T-helper 2 cell treated with Interferon-gamma antibody and Interleukin-4, amounts not matched to agents 100 ng/mL and 5 ng/mL, for 36 hours (primary cell): ENCODE measurements at regions not wholly inside any gene's neighbourhood (a gene's known extent, or its start where the extent isn't known, plus 50 kb on each side); places are given as distances from the start of the nearest gene placed in this dataset.

Experiments used
- intact Hi-C: fragments of 100-400 bp; cut with micrococcal nuclease; formaldehyde crosslinking; loops from one replicate; pipeline ENCODE4 v1.15.1; 2023

DNA sequence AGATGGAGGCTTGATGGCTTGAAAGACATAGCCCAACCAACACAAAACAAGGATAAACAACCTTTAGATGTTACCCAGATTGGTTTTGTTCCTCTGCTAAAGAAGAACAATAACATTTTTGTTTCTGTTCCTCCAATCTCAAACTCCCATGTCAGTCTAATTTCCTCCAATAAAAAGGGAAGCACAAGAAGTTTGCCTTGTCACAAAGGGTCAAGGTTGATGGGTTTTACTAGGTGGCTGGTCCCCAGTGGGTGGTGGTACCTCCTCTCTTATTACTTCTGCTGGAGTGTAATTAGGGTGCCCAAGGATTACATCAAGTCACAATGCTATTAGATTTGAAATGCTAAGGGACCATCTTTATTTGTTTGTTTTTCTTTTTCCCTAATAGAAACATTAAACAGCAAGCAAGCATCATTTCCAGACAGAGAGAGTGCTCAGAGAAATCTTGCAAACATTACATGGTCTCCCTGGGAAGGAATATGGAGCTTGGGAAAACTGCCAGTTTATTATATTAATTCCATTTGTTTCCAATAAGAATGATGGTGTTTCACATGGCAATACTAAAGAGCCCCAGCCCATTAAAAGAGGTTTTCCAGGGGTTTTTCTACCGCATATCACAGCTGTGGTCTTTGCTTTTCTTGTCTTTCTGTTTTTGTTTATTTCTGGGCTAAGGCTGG lies 78.3 kb upstream of the AOAH start:
- intact Hi-C loops, result no loop called here

DNA sequence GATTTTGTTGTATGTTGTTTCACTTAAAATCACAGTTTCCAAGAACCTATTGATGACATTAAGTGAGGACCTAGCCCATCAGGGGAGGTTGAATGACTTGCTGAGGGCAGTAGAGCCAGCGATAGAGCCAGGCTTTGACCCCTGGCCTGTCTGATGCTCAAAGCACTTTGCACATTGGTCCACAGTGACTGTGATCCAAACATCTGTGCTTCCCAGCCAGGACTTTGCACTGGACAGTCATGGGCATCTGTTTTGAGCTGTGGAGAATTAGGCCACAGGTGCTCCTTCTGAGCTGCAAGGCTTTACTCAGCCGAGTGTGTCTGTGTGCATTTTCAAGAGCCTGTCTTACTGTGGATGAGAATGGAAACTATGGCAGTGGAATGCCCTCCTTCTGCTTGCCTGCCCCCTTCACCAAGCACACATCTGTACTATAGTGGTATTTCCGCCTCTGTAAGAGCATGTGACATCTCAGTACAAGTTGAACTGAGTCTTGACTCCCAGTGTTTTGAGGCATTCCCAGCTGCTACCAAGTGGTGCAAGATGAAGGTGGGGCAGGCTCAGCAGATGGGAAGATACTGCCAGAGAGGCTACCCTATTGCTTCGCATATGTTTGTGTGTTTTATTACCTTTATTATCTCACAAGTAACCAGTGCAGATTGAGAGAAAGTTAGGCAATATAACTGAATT lies 72.7 kb upstream of the AOAH start:
- intact Hi-C loops, result loop anchor here (10.0 kb wide), 1 partner anchor 388 kb away; no protein-coding TSS in a partner anchor

DNA sequence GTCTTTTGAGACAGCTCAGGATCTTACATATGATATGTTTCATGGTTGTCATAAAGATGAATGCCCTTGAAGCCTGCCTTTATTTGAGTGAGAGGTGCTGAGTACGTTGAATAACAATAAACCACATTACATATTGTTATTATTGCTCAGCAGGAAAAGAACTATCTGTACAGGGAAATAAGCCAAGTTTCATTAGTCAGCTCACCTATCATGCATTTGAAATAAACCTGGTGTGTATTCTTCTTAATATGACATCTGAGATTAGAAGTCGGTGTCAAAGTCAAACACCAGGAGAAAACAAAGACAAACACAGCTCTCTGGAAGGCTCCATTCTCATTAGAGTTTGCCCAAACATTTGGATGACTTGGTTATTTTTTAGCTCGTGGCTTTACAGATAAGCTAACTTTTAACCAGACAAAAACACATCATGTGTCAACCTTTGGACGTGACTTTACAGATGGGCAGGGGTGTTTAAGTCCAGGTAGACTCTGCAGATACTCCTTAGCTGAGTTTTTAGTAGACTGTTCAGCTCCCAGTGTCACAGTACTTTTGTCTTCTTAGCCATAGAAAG lies 71.2 kb upstream of the AOAH start:
- intact Hi-C loops, result loop anchor here (10.0 kb wide), 1 partner anchor 389 kb away; no protein-coding TSS in a partner anchor

DNA sequence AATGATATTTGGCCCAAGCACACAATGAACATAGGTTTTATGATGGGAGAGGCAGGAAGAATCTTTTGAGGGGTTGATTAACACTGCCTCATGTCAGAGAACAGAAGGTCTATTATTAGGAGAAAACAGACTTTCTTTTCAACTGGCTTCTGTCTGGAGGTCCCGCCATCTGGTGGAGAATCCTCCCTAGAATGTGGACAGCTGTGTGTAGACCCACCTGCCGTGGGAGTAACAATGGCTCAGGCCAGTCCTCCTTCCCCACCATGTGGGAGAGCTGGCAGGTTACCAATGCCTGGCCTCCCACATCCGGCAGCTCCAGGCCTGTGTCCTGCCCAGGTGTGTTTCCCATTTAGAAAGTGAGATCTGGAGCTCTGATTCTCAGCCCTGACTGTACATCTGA lies 70.4 kb upstream of the AOAH start:
- intact Hi-C loops, result loop anchor here (10.0 kb wide), 1 partner anchor 390 kb away; no protein-coding TSS in a partner anchor

DNA sequence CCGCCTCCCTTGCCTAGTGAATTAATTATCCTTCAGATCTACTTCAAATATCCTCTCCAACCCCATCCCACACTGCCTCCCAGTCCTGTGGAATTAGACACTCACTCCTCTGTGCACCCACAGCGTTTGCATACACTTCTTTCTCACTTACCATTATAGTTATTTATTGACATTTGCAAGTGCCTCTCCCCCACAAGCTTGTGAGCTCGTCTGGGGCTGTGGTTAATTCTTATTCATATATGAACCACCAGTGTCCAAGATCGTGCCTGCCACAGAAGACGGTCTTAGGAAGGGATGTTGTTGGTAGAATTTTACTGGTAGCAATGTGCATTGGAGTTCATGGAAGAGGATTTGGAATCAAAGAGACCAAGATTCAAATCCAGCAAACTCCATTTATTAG lies 68.1 kb upstream of the AOAH start:
- intact Hi-C loops, result loop anchor here (10.0 kb wide), 1 partner anchor 392 kb away; no protein-coding TSS in a partner anchor

DNA sequence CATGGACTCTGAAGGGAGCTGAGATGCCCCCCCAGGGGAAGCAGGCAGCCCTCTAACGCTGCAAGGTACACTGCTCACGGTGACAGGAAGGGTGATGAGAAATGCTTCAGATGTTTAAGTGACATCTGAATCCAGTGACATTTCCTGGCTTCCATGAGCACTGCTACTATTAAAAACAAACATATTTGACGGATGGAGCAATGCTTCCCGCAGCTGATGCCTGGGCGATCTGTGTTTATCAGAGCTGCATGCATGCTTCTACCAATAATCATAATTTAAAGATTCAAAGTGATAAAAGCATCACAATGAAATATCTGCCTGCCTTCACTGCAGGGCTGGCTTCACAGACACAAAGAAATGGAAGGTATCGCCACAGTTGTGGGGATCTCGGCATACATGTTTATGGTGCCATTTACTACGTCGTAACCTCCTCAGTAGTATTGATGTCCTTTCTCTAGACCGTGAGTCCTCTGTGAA lies 66.1 kb upstream of the AOAH start:
- intact Hi-C loops, result loop anchor here (10.0 kb wide), 1 partner anchor 394 kb away; no protein-coding TSS in a partner anchor

DNA sequence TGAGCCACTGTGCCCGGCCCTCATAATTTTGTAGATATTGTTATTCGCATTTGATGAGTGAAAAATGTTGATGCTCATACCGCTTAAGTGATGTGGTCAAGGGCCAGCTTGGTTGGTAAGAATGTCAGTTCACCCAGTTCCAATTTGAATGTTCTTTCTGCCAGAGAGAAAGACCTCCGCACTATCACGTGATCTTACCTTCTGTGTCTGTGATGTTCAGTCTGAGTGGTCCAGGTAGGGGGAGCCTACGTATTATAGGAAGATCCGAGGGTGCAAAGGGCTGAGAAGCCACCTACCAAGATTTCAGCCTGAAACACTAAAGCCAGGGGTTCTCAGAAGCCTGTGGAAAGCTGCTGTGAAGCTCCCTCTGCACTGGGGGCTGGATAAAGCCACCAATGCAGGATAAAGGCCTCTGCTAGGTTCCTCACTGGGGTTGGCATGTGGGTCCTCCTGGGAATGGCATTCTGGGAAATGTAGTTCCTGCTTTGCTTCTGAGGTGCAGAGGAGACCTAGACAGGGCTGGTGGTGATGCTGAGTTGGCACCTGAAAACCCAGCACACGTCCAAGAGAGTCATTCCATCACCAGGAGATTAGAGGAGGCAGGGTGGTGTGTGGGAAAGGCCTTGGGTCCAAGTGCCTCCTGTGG lies 64.7 kb upstream of the AOAH start:
- intact Hi-C loops, result loop anchor here (1.0 to 5.0 kb wide), 2 partner anchors 12 to 112 kb away; no protein-coding TSS in a partner anchor

DNA sequence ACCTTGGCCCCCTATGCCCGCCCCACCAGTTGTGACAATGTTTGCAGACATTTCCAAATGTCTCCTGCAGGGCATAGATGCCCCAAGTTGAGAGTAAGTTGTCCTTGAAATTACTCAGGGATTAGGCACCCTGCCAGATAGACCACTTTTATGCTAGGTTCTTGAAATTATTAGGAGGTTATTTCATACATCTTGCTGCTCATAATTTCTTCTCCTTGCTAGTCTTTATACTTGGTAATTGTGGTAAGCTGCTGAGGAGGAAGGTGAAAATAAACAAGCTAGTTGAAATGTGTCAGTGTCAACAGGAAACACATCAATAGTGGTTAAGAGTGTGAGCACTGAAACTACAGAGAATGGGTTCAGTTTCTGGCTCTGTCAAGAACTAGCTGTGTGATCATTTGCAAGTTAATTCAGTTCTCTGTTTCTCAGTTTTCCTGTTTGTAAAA lies 63.7 kb upstream of the AOAH start:
- intact Hi-C loops, result loop anchor here (1.0 to 5.0 kb wide), 2 partner anchors 11 to 111 kb away; no protein-coding TSS in a partner anchor

DNA sequence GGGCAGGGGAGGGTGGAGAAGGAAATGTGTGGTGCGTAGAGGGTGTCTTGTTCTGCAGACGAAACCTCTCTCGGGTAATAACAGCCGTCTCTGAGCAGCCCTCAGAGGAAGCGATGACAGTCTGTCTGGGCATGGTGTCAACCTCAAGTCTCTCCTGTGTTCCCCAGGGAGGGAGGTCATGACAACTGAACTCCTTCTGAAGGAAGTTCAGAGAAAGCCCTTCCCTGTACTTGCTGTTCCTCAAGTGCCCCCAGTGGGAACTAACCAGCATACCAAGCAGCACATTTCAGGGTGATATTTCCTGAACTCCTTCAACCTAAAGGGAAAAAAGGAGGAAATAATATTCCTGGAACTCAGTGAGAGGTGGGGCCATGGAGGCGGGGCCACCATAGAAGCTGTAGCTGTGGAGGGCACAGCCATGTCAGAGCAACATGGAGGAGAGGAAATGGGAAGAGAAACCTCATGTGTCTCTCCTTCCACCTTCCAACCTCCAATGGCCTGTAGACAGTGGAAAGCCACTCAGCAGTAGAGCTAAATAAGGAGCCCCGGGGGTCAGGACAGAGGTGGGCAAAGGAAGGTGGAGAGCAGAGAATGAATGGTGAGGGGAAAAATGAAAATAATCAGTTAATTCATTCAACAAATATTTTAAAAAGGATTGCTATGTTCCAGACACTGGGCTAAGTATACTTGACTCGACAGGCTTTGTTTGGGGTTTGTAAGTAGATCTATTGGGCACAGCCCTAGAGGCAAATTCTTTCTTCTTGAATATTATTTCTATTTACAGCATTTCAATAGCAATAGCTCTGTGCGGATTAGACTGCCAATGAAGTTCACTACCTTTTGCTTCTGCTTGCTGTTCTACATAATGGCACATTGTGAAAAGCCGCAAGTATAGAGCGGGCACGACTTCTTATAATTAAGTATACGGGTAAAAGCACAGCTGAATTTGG lies 61.0 kb upstream of the AOAH start:
- intact Hi-C loops, result loop anchor here (2.0 to 5.0 kb wide), 2 partner anchors 60 to 108 kb away; partner anchors contain the start of gene AOAH

DNA sequence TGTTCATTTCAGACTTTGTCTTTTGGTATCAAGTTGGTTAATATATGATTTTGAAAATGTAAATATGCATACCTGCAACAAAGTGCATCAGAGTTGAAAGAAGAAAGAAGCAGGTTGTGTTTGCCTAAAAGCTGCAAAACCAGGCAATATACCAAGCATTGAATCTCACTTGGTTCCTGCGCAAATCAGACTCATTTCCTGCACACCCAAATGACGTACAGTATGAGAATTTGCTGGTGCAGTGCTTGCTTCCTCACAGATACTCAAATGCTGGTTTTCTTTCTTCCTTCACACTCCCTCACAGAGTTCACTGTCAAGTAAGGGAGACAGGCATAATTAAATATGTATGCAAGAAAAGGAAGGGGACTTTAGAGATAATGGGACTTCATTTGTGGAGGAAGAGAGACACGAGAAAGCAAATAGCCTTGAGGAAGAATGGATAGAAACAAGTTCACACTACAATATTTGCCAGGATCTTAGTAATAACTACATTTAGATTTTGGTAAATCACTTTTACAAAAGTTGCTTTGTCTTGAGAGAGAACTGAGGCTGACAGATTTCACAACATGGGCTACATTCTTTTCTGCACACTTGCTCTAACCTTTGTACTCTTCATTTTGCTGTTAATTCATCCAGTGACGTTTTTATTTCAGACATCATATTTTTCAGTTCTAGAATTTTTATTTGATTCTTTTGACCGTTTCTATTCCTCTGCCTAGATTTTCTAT lies 56.9 kb upstream of the AOAH start:
- intact Hi-C loops, result no loop called here

DNA sequence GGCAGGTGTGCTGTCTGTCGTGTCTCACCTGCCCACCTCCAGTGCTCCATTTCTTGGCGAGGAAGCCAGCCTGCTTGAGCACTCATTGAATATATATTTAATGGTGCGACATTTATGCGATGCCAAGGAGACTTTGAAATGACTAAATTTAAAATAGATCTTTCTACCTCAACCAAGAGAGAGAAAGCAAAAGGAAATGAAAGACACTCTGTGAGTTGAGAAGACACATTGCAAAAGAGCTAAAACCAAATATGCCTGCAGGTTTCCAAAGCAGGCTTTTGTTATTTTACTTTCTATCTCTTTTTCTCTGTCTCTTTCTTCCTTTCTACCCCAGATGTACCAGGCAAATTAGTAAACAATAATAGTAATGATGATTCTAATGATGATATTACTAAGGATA lies 53.6 kb upstream of the AOAH start:
- intact Hi-C loops, result loop anchor here (1.0 to 5.0 kb wide), 3 partner anchors 10 to 159 kb away; no protein-coding TSS in a partner anchor

DNA sequence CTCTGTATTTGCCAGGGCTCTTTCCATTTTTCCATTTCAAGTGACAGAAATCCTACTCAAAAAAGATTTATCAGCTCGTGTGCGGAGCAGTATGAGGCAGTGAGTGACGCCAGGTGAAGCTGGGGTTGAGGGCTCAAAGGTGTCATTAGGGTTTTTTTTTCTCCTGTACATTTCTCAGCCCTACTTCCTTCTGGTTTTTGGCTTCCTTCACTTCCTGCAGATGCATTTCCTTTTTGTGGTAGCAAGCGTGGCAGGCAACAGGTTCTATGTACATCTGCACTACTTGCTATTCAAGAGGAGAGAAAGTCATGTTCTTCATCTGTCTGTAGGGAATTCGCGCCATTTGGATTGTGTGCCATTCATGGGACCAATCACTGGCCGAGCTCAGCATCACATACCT lies 52.8 kb upstream of the AOAH start:
- intact Hi-C loops, result loop anchor here (1.0 to 5.0 kb wide), 3 partner anchors 11 to 160 kb away; no protein-coding TSS in a partner anchor

DNA sequence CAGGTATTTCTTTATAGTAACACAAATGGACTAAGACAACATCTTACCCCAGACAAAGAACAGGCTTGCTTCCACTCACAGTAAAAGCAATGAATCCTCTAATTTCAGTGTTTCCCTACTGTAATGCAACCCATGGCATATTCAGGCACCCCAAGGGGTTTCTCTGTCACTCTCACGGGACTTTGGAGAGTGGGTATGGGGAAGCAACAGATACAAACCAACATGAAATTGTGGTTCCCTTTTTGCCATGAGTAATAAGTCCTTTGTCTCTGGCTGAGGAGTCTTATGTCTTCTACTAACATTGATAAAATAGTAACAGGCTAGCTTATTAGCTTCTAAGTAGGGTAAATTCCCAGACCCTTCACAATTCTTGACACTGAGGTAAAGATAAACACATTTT lies 51.4 kb upstream of the AOAH start:
- intact Hi-C loops, result loop anchor here (5.0 kb wide), 2 partner anchors 83 to 162 kb away; no protein-coding TSS in a partner anchor

DNA sequence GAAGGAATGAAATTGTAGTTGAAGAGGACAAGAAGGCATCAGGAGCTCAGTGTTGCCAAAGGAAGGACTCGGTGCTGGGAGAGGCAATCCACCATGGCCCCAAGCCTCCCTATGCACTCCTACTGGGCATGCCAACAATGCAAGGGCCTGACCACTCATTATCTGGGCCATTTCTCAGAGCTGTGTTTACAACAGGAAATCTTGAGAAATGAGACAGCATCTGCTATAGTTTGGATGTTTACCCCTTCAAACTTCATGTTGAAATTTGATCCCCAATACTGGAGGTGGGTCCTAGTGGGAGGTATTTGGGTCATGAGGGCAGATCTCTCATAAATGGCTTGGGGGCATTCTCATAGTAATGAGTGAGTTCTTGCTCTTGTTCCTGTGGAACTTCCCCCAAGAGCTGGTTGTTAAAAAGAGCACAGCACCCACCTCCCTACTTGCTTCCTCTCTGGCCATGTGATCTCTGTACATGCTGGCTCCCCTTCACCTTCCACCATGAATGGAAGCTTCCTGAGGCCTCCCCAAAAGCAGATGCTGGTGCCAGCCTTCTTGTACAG lies 50.8 kb upstream of the AOAH start:
- intact Hi-C loops, result loop anchor here (5.0 kb wide), 2 partner anchors 83 to 162 kb away; no protein-coding TSS in a partner anchor
